SU-DHL-6 (cell line): ENCODE measurements at regions not wholly inside any gene's neighbourhood (a gene's known extent, or its start where the extent isn't known, plus 50 kb on each side); places are given as distances from the start of the nearest gene placed in this dataset.
"Not testable (repeated sequence)": the region's sequence is repeated elsewhere in the genome, so short reads cannot be mapped to it uniquely, and the experiment has no call there.

Experiments used
- H2AFZ ChIP-seq: fragments of 200-600 bp; sonication (generic); 2 replicates; pipeline ENCODE4 v1.6.1; 2014; ENCODE audit warnings: low read depth, mild to moderate bottlenecking, moderate library complexity, mixed read lengths, antibody characterized with exemption, low read length; ENCODE audit not compliant: severe bottlenecking
- H3F3A ChIP-seq: fragments of 200-600 bp; shearing (Covaris generic); 2 replicates; pipeline ENCODE4 v1.6.0; 2016; ENCODE audit warnings: antibody characterized with exemption, mild to moderate bottlenecking; ENCODE audit not compliant: insufficient read depth
- H3K27ac ChIP-seq: fragments of 200-600 bp; sonication (generic); 2 replicates; pipeline ENCODE4 v1.5.1; 2016; ENCODE audit warnings: low read depth, mild to moderate bottlenecking, low read length, moderate library complexity, mixed read lengths
- H3K27me3 ChIP-seq: fragments of 200-600 bp; sonication (generic), shearing (Covaris generic); 2 replicates; pipeline ENCODE4 v1.6.0; 2014; ENCODE audit warnings: mild to moderate bottlenecking, low read length
- H3K36me3 ChIP-seq: fragments of 200-600 bp; sonication (generic); 2 replicates; pipeline ENCODE4 v1.6.1; 2014; ENCODE audit warnings: mild to moderate bottlenecking, low read length, mixed read lengths
- H3K4me2 ChIP-seq: fragments of 300-600, 200-600 bp; shearing (Covaris generic), sonication (generic); 2 replicates; pipeline ENCODE4 v1.6.0; 2014; ENCODE audit warnings: low read length, low read depth, mild to moderate bottlenecking; ENCODE audit not compliant: poor library complexity, severe bottlenecking
- H3K4me3 ChIP-seq: fragments of 200-600 bp; sonication (generic); 2 replicates; pipeline ENCODE4 v1.5.1; 2014; ENCODE audit warnings: antibody characterized with exemption, low read length, mild to moderate bottlenecking, mixed read lengths; ENCODE audit not compliant: insufficient read depth, poor library complexity, severe bottlenecking
- H3K79me2 ChIP-seq: fragments of 200-600 bp; sonication (generic); 2 replicates; pipeline ENCODE4 v1.6.1; 2014; ENCODE audit warnings: mild to moderate bottlenecking, low read length, moderate library complexity; ENCODE audit not compliant: insufficient read depth
- H3K9ac ChIP-seq: fragments of 200-600 bp; sonication (generic); 2 replicates; pipeline ENCODE4 v1.7.0; 2014; ENCODE audit warnings: mild to moderate bottlenecking, low read length
- H3K9me2 ChIP-seq: fragments of 200-600 bp; sonication (generic); replicated peaks from 2 replicates; pipeline ENCODE4 v1.6.1; 2014; ENCODE audit warnings: low read length; ENCODE audit not compliant: insufficient read depth
- H3K9me3 ChIP-seq: fragments of 200-600 bp; sonication (generic); 2 replicates; pipeline ENCODE4 v1.6.1; 2014; ENCODE audit warnings: low read length, mixed read lengths; ENCODE audit not compliant: insufficient read depth
- H4K20me1 ChIP-seq: fragments of 200-600 bp; sonication (generic); 2 replicates; pipeline ENCODE4 v1.6.1; 2014; ENCODE audit warnings: low read depth, mild to moderate bottlenecking, antibody characterized with exemption, low read length, moderate library complexity, mixed read lengths
- CTCF ChIP-seq: fragments of 200-600 bp; sonication (generic); IDR thresholded peaks from one replicate; pipeline ENCODE4 v1.5.1; 2017; ENCODE audit warnings: antibody characterized with exemption, mild to moderate bottlenecking, low read length, moderate library complexity; ENCODE audit not compliant: insufficient read depth, poor library complexity, severe bottlenecking
- EZH2phosphoT487 ChIP-seq: fragments of 200-600 bp; sonication (generic), shearing (Covaris generic); conservative IDR thresholded peaks from 2 replicates; pipeline ENCODE4 v1.6.1; 2018; ENCODE audit warnings: mild to moderate bottlenecking, antibody characterized with exemption, low read length, moderate library complexity, mixed read lengths

GRCh38 chr14:38366374-38366773 is 110.5 kb upstream of the CLEC14A start:
- Histone ChIP-seq H3K27ac (no peak overlapping the region), H3K4me3 (no peak overlapping the region), H2AFZ (no peak overlapping the region), H3K9me2 (no peaks in the 10 kb centered on the region), H3K9ac (no peak overlapping the region), H3K9me3 (no peaks in the 10 kb centered on the region), H3K4me2 (no peak overlapping the region), H4K20me1 (no peaks in the 10 kb centered on the region), H3F3A (no peaks in the 10 kb centered on the region), H3K36me3 (no peaks in the 10 kb centered on the region), H3K79me2 (no peaks in the 10 kb centered on the region), H3K27me3 (no peaks in the 10 kb centered on the region)
- no peak for TF ChIP-seq EZH2phosphoT487
- TF ChIP-seq CTCF, result no peak

- no peaks in the 10 kb centered on the region for H3K79me2 ChIP-seq
- no peak overlapping the region for H3K9ac ChIP-seq
- TF ChIP-seq EZH2phosphoT487, result no peak
- TF ChIP-seq CTCF, result no peak
- H3K4me3 ChIP-seq, result no peak overlapping the region
- no peaks in the 10 kb centered on the region for H3K27me3 ChIP-seq
- no peaks in the 10 kb centered on the region for H3K9me2 ChIP-seq
- no peak overlapping the region for H2AFZ ChIP-seq
- no peaks in the 10 kb centered on the region for H3K9me3 ChIP-seq
- no peaks in the 10 kb centered on the region for H4K20me1 ChIP-seq
- no peaks in the 10 kb centered on the region for H3K36me3 ChIP-seq
- H3K27ac ChIP-seq, result no peak overlapping the region
- no peak overlapping the region for H3K4me2 ChIP-seq
- no peaks in the 10 kb centered on the region for H3F3A ChIP-seq
Measured at GRCh38 chr14:38363217-38363616, 107.3 kb upstream of the CLEC14A start.

- Histone ChIP-seq H3K27ac (no peak overlapping the region), H3K4me2 (no peak overlapping the region), H3K9ac (no peak overlapping the region), H3K79me2 (no peaks in the 10 kb centered on the region), H3F3A (no peaks in the 10 kb centered on the region), H3K9me3 (no peaks in the 10 kb centered on the region), H3K27me3 (no peaks in the 10 kb centered on the region), H2AFZ (no peak overlapping the region), H3K9me2 (no peaks in the 10 kb centered on the region), H3K4me3 (no peak overlapping the region), H3K36me3 (no peaks in the 10 kb centered on the region), H4K20me1 (no peaks in the 10 kb centered on the region)
- TF ChIP-seq EZH2phosphoT487 (no peak), CTCF (no peak)
Measured at GRCh38 chr14:38357557-38357956, 101.7 kb upstream of the CLEC14A start.

- not testable (repeated sequence) for H2AFZ ChIP-seq, H3K9me3 ChIP-seq, H3K27me3 ChIP-seq, H3K9me2 ChIP-seq, H3F3A ChIP-seq, H3K79me2 ChIP-seq, H3K36me3 ChIP-seq, H3K27ac ChIP-seq, H3K4me2 ChIP-seq, H4K20me1 ChIP-seq, H3K9ac ChIP-seq, H3K4me3 ChIP-seq
Measured at GRCh38 chr14:38355473-38355872, 99.6 kb upstream of the CLEC14A start.
